Lower leg skin (tissue), 4 donors: ENCODE measurements at regions not wholly inside any gene's neighbourhood (a gene's known extent, or its start where the extent isn't known, plus 50 kb on each side); places are given as distances from the start of the nearest gene placed in this dataset.

Experiments
- DNase-seq, 2 donors: peaks; one replicate each; pipeline ENCODE4 v3.0.0-alpha.2; 2019; ENCODE audit warnings: low spot score in 2 of 2
- H3K4me3 ChIP-seq: fragments of 200-600 bp; sonication (generic); 2 replicates; pipeline ENCODE4 v1.5.1; 2017; ENCODE audit warnings: mild to moderate bottlenecking, low read depth; ENCODE audit not compliant: poor library complexity, severe bottlenecking
- CTCF ChIP-seq, 3 donors: fragments of 450-650 bp; IDR thresholded peaks; one replicate each; pipeline ENCODE4 v1.5.1; 2016; ENCODE audit warnings: antibody characterized with exemption in 3 of 3, mild to moderate bottlenecking in 3 of 3, moderate library complexity in 2 of 3
- POLR2A ChIP-seq, 2 donors: fragments of 450-650 bp; IDR thresholded peaks; one replicate each; pipeline ENCODE4 v1.6.1; 2016 to 2017; ENCODE audit warnings: antibody characterized with exemption in 2 of 2, mild to moderate bottlenecking in 1 of 2, moderate library complexity in 1 of 2
- WGBS, 2 donors: methylation state at CpG; one replicate each; pipeline ENCODE4 v1.1.5; 2018; 5-methylcytosine and 5-hydroxymethylcytosine counted together
- intact Hi-C: fragments of 100-400 bp; cut with DNase I; formaldehyde crosslinking; loops from one replicate; pipeline ENCODE4 v1.15.0; 2023; ENCODE audit warnings: low total_unique reads

- 92 to 95% methylated on average over 8 of the region's 8 CpGs for WGBS, 2 donors
- no peak for DNase-seq
- TF ChIP-seq CTCF (IDR thresholded peaks at IDR 0.05), result no peak
- no peak for TF ChIP-seq POLR2A (IDR thresholded peaks at IDR 0.05)
- intact Hi-C loops, result no loop called here
- H3K4me3 ChIP-seq, result no peak overlapping the region
Observed at GRCh38 chr1:83756984-83757717, 241.8 kb downstream of the TTLL7 start.

- H3K4me3 ChIP-seq, result no peak overlapping the region
- intact Hi-C loops, result no loop called here
- TF ChIP-seq POLR2A (IDR thresholded peaks at IDR 0.05) (no peak), CTCF (IDR thresholded peaks at IDR 0.05) (no peak)
- no peak for DNase-seq
- WGBS, 2 donors, result 82 to 87% methylated on average over 2 of the region's 2 CpGs
Observed at GRCh38 chr1:83751602-83752001, 247.3 kb downstream of the TTLL7 start.

- H3K4me3 ChIP-seq, result no peak overlapping the region
- no peak for TF ChIP-seq POLR2A (IDR thresholded peaks at IDR 0.05)
- no peak for TF ChIP-seq CTCF (IDR thresholded peaks at IDR 0.05)
- no peak for DNase-seq
- intact Hi-C loops, result no loop called here
- WGBS, 2 donors, result 45 to 50% methylated on average over 1 of the region's 1 CpG
Observed at GRCh38 chr1:83750201-83750600, 248.7 kb downstream of the TTLL7 start.

GRCh38 chr1:83747853-83748482 is 251.0 kb downstream of the TTLL7 start:
- no peak overlapping the region for H3K4me3 ChIP-seq
- intact Hi-C loops, result no loop called here
- no peak for TF ChIP-seq POLR2A (IDR thresholded peaks at IDR 0.05)
- TF ChIP-seq CTCF (IDR thresholded peaks at IDR 0.05), result no peak
- no peak for DNase-seq
- 71 to 85% methylated on average over 4 of the region's 4 CpGs for WGBS, 2 donors

GRCh38 chr1:83746234-83746633 is 252.7 kb downstream of the TTLL7 start:
- no peak for DNase-seq
- WGBS, 2 donors, result 93% methylated on average over 5 of the region's 5 CpGs
- no peak overlapping the region for H3K4me3 ChIP-seq
- TF ChIP-seq CTCF (IDR thresholded peaks at IDR 0.05) (no peak), POLR2A (IDR thresholded peaks at IDR 0.05) (no peak)
- intact Hi-C loops, result no loop called here
